Esophagus (tissue), 2 donors: ENCODE measurements at regions not wholly inside any gene's neighbourhood (a gene's known extent, or its start where the extent isn't known, plus 50 kb on each side); places are given as distances from the start of the nearest gene placed in this dataset.
"Not testable (repeated sequence)": the region's sequence is repeated elsewhere in the genome, so short reads cannot be mapped to it uniquely, and the experiment has no call there.

Source experiments
- H3K27ac ChIP-seq, 2 donors: one replicate each; pipeline ENCODE4 v1.5.1; 2013; ENCODE audit warnings: low read depth in 2 of 2, mild to moderate bottlenecking in 2 of 2, inconsistent platforms in 1 of 2, low read length in 1 of 2, moderate library complexity in 1 of 2
- H3K27me3 ChIP-seq, 2 donors: one replicate each; pipeline ENCODE4 v1.6.1; 2013; ENCODE audit warnings: low read length in 2 of 2, control low read depth in 1 of 2, mild to moderate bottlenecking in 1 of 2; ENCODE audit not compliant: insufficient read depth in 2 of 2, control insufficient read depth in 1 of 2
- H3K36me3 ChIP-seq, 2 donors: one replicate each; pipeline ENCODE4 v1.6.1; 2013; ENCODE audit warnings: low read length in 1 of 2; ENCODE audit not compliant: control insufficient read depth in 2 of 2, insufficient read depth in 2 of 2
- H3K4me1 ChIP-seq, 2 donors: one replicate each; pipeline ENCODE4 v1.6.1; 2013; ENCODE audit warnings: low read length in 1 of 2; ENCODE audit not compliant: control insufficient read depth in 2 of 2, insufficient read depth in 2 of 2
- H3K4me3 ChIP-seq, 2 donors: one replicate each; pipeline ENCODE4 v1.5.1; 2013; ENCODE audit warnings: low read length in 2 of 2, mild to moderate bottlenecking in 2 of 2, low read depth in 1 of 2, moderate library complexity in 1 of 2
- H3K9me3 ChIP-seq, 2 donors: one replicate each; pipeline ENCODE4 v1.6.1; 2013; ENCODE audit warnings: mild to moderate bottlenecking in 2 of 2, low read depth in 1 of 2, low read length in 1 of 2, moderate library complexity in 1 of 2; ENCODE audit not compliant: control insufficient read depth in 2 of 2, insufficient read depth in 1 of 2
- WGBS, 2 donors: extraction: QIAGEN DNeasy Blood & Tissue Kit; methylation state at CpG; one replicate each; pipeline ENCODE4 v1.1.7; 2013; 5-methylcytosine and 5-hydroxymethylcytosine counted together
- donor health status: healthy with polysubstance abuse.
- donor health status: Bipolar disorder and iron deficiency.

DNA sequence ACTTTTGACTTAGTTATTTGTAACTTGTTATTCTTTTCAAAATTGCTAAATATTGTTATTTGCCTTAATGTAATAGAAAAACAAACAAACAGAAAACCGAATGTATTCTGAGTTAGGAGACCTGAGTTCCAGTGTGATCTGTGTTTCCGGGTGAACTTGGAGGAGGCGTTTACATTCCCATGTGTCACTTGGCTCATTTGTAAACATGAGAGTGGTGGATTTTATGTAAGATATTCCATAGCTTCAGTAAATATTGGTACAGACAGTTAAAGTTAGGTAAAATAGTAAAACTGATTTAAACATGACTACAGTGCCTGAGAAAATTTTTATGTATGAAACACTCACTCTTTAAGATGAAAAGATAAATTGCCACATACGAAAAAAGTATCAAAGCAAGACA is 287.3 kb upstream of the POU1F1 start:
- no peaks in the 10 kb centered on the region for H3K4me1 ChIP-seq
- H3K36me3 ChIP-seq = no peaks in the 10 kb centered on the region
- H3K27ac ChIP-seq = no peak overlapping the region
- H3K4me3 ChIP-seq = no peak overlapping the region
- no peaks in the 10 kb centered on the region for H3K9me3 ChIP-seq
- no peaks in the 10 kb centered on the region for H3K27me3 ChIP-seq
- WGBS, 2 donors = 44 to 50% methylated on average over 4 of the region's 4 CpGs

DNA sequence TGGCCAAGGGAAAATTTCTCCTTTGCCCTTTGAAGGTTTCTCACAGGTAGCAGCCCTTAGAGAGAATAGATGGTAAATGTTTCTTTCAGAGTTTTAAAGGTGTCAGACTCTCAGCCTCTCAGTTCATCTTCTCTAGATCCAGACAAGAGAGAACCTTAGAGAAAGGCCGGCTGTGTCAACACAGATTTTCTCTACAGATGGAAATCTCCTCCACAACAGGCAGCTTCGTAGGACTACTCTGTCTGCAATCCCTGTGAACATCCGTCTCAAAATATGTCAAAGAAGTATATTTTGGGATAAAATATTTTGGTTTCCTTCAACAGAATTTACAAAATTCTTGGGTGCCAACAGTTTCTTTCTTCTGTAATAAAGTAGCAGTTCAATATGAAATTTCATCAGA is 282.1 kb upstream of the POU1F1 start:
- Histone ChIP-seq H3K4me1 (no peaks in the 10 kb centered on the region), H3K9me3 (no peaks in the 10 kb centered on the region), H3K4me3 (no peak overlapping the region), H3K27me3 (no peaks in the 10 kb centered on the region), H3K36me3 (no peaks in the 10 kb centered on the region), H3K27ac (no peak overlapping the region)
- WGBS, 2 donors = 63 to 67% methylated on average over 3 of the region's 3 CpGs

DNA sequence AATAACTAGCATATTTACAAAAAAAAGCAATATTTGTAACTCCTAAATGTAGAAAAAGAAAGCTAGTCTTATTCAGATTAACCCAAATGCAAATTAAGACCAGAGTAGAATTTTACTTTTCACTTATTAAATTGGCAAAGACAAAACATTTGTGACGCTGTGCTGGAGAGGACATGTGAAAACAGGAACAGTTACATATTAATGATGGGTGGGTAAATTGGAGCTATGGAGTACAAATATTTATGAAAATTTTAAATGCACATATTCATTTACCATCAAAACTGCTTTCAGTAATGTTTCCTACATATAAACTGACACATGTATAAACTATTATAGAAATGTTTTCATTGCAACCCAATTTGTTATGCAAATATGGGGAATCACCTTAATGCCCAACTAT is 278.9 kb upstream of the POU1F1 start:
- no peak overlapping the region for H3K4me3 ChIP-seq
- WGBS, 2 donors = 26 to 29% methylated on average over 1 of the region's 1 CpG

DNA sequence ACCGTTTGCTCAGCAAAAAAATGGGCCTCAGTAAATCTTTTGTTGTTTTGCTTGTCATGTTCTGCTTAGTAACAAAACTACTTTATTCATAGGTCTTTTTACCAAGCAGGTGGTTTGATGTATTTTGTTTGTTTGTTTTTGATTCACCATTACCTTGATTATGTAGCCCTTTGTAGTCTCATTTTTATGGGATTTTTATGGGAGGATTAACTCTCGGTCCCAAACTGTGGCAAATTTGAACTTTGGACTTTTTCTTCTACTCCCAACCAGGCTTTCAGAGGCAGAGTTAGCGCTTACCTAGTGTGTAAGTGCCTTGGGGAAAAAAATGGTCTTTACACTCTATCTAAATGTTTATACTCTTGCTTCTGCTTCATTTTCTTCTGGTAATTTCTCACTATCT is 276.7 kb upstream of the POU1F1 start:
- Histone ChIP-seq H3K4me1 (no peaks in the 10 kb centered on the region), H3K9me3 (no peaks in the 10 kb centered on the region), H3K36me3 (no peaks in the 10 kb centered on the region), H3K4me3 (no peak overlapping the region), H3K27me3 (no peaks in the 10 kb centered on the region), H3K27ac (no peak overlapping the region)
- WGBS, 2 donors = 58 to 66% methylated on average over 3 of the region's 3 CpGs

More for the DNA sequence above, 278.9 kb upstream of the POU1F1 start:
- H3K9me3 ChIP-seq = no peaks in the 10 kb centered on the region
- no peaks in the 10 kb centered on the region for H3K27me3 ChIP-seq
- no peaks in the 10 kb centered on the region for H3K36me3 ChIP-seq
- no peaks in the 10 kb centered on the region for H3K4me1 ChIP-seq
- H3K27ac ChIP-seq = no peak overlapping the region

DNA sequence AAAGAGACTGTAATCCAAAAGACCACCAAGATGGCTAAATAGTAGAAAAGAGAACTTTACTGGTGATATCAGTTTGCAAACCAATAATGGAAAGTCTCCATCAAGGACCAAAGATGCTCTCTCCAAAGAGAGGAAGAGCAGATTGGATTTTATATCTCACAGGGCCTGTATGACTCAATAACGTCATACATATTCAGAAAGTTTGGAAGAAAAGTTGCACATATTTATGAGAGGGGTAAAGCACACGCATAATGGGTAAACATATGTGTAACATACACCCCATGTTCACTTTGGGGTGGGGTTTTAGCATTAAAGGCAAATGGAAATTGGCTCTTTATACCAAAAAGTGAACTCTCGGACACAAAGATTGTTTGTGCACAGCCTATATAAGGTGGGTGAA is 274.5 kb upstream of the POU1F1 start:
- Histone ChIP-seq H3K4me3 (no peak overlapping the region), H3K9me3 (no peaks in the 10 kb centered on the region), H3K27ac (no peak overlapping the region), H3K4me1 (no peaks in the 10 kb centered on the region), H3K36me3 (no peaks in the 10 kb centered on the region), H3K27me3 (no peaks in the 10 kb centered on the region)
- WGBS, 2 donors = 82 to 83% methylated on average over 3 of the region's 3 CpGs

DNA sequence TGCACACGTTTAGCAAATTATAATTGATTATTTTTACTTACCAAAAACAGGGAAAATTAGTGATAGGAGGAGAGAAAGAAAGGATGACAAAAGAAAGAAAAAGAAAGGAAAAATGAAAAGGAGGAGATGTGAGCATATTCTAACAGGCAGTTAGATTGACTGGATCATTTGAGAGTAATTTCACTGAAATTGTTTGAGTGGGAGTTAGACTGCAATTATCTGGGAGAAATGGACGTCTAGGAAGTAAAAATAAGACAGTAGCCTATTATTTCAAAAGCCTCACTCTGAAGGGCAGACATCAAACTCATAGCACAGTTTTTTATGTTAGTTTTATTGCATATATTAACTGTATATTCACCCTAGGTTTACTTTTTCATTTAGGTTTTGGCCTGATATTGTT is 272.8 kb upstream of the POU1F1 start:
- 35 to 43% methylated on average over 2 of the region's 2 CpGs for WGBS, 2 donors
- Histone ChIP-seq H3K4me3 (no peak overlapping the region), H3K27me3 (no peaks in the 10 kb centered on the region), H3K4me1 (no peaks in the 10 kb centered on the region), H3K27ac (no peak overlapping the region), H3K36me3 (no peaks in the 10 kb centered on the region), H3K9me3 (no peaks in the 10 kb centered on the region)

DNA sequence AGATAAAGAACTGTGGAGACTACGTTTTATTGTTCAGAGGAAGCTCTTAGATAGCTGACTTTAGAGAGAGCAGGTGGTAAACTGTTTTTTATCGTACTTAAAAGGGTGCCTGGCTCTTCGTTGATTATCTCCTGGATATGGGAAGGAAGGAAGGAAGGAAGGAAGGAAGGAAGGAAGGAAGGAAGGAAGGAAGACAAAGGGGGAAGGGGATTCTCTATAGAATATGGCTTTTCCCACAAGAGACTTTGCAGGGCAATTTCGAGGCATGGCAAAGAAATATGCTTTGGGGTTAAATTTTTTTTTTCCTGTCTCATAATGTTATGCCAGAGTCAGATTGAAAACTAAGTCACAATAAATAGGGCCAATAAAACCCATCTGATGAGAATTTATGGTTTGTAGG is 271.9 kb upstream of the POU1F1 start:
- 52 to 57% methylated on average over 4 of the region's 4 CpGs for WGBS, 2 donors
- H3K4me1 ChIP-seq = no peaks in the 10 kb centered on the region
- H3K27me3 ChIP-seq = no peaks in the 10 kb centered on the region
- H3K27ac ChIP-seq = no peak overlapping the region
- H3K9me3 ChIP-seq = no peaks in the 10 kb centered on the region
- no peak overlapping the region for H3K4me3 ChIP-seq
- H3K36me3 ChIP-seq = no peaks in the 10 kb centered on the region

DNA sequence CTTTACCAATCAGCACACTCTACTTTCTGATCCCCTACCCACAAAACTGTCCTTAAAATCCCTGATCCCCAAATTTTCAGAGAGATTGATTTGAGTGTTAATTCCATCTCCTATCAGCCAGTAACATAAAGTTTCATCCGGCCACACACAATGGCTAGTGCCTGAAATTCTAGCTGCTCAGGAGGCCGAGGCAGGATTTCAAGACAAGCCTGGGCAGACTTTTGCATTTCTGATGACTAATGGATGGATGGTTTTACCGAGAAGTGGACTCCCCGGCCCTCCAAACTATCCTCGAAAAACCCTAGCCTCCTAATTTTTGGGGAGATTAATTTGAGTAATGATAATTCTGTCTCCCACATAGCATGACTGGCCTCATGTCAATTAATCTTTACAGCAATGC is 269.8 kb upstream of the POU1F1 start:
- Histone ChIP-seq H3K27ac (no peak overlapping the region), H3K36me3 (no peaks in the 10 kb centered on the region), H3K4me3 (no peak overlapping the region), H3K4me1 (no peaks in the 10 kb centered on the region), H3K9me3 (no peaks in the 10 kb centered on the region), H3K27me3 (no peaks in the 10 kb centered on the region)
- WGBS, 2 donors = 76 to 83% methylated on average over 5 of the region's 5 CpGs

DNA sequence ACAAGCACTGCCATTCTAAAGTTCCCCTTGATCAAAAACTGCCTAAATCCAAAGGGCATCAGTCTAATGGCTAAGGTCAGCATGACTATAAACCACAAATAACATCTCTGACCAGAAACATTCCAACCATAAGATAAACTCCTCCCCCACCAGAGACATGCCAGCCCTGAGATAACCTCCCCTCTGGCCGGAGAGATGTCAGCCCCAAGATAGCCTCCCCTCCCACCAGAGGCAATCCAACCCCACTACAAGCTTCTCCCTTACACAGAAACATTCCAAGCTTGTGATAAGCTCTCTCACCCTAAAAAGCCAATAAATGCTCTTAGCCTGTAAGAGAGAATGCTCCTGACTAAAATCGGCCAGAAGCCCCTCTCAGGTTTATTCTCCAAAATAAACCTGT is 267.0 kb upstream of the POU1F1 start:
- 57 to 69% methylated on average over 2 of the region's 2 CpGs for WGBS, 2 donors
- not testable (repeated sequence) for H3K9me3 ChIP-seq, H3K36me3 ChIP-seq, H3K4me1 ChIP-seq, H3K27me3 ChIP-seq, H3K4me3 ChIP-seq, H3K27ac ChIP-seq

DNA sequence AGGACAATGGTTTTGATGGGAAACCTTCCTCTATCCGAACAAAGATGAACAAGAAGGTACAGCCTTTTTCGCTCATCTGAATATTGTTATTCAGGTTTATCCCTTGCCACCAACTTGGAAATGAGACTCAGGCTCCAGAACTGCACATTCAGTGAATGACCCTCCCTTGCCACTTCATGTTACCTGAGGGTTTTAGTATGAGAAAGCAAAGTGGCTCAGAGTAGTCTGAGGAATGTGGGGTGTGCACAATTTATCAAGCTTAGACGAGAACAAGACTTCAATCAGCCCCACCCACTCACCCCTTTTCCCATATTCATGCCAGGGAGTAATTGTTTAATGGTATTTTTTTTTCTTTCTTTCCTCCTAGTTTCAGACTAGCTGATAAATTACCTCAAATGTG is 265.3 kb upstream of the POU1F1 start:
- Histone ChIP-seq H3K4me1 (no peaks in the 10 kb centered on the region), H3K9me3 (no peaks in the 10 kb centered on the region), H3K27ac (no peak overlapping the region), H3K4me3 (no peak overlapping the region), H3K36me3 (no peaks in the 10 kb centered on the region), H3K27me3 (no peaks in the 10 kb centered on the region)
- 68 to 71% methylated on average over 3 of the region's 3 CpGs for WGBS, 2 donors
